ENCODE measurements at regions not wholly inside any gene's neighbourhood (a gene's known extent, or its start where the extent isn't known, plus 50 kb on each side); places are given as distances from the start of the nearest gene placed in this dataset.

DNA sequence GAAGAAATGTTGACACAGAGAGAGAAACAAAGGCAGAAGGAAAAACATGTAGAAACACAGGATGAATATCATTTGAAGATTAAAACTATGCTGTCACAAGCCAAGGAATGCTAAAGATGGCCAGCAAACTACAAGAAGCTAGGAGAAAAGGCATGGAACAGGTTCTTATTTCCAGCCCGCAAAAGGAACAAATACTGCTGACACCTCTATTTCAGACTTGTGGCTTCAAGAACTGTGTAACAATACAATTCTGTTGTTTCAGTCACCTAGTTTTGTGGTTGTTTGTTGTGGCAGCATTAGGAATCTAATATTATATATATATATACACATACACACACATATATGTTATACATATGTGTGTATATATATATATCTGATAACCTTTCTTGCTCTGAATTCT, 1543.9 kb downstream of the KCNT2 start:
- no peak overlapping the region for H3K4me3 Mint-ChIP-seq (ENCODE audit: unreplicated experiment)
- DNase-seq = no peak
- no peaks in the 10 kb centered on the region for H3K36me3 Mint-ChIP-seq (ENCODE audit: unreplicated experiment)
- no peaks in the 10 kb centered on the region for H3K4me1 Mint-ChIP-seq (ENCODE audit: low read depth, unreplicated experiment)
- H3K27me3 Mint-ChIP-seq (ENCODE audit: unreplicated experiment) = no peaks in the 10 kb centered on the region
- no peak overlapping the region for H3K27ac Mint-ChIP-seq (ENCODE audit: unreplicated experiment)
- no peaks in the 10 kb centered on the region for H3K9me3 Mint-ChIP-seq (ENCODE audit: unreplicated experiment)
- TF ChIP-seq, protein P1, sequence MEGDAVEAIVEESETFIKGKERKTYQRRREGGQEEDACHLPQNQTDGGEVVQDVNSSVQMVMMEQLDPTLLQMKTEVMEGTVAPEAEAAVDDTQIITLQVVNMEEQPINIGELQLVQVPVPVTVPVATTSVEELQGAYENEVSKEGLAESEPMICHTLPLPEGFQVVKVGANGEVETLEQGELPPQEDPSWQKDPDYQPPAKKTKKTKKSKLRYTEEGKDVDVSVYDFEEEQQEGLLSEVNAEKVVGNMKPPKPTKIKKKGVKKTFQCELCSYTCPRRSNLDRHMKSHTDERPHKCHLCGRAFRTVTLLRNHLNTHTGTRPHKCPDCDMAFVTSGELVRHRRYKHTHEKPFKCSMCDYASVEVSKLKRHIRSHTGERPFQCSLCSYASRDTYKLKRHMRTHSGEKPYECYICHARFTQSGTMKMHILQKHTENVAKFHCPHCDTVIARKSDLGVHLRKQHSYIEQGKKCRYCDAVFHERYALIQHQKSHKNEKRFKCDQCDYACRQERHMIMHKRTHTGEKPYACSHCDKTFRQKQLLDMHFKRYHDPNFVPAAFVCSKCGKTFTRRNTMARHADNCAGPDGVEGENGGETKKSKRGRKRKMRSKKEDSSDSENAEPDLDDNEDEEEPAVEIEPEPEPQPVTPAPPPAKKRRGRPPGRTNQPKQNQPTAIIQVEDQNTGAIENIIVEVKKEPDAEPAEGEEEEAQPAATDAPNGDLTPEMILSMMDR (IDR thresholded peaks at IDR 0.05; ENCODE audit: partially characterized antibody, unreplicated experiment) = no peak

DNA sequence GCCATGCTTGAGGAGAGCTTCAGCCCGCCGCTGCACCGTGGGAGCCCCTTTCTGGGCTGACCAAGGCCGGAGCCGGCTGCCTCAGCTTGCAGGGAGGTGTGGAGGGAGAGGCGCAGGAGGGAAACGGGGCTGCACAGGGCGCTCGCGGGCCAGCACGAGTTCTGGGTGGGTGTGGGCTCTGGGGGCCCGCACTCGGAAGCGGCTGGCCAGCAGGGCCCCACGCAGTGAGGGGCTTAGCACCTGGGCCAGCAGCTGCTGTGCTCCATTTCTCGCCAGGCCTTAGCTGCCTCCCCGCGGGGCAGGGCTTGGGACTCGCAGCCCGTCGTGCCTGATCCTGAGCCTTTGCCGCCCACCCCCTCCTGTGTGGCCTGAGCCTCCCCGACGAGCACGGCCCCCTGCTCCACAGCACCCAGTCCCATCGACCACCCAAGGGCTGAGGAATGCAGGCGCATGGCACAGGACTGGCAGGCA, 1554.0 kb downstream of the KCNT2 start:
- H3K4me3 Mint-ChIP-seq (ENCODE audit: unreplicated experiment) = no peak overlapping the region
- no peaks in the 10 kb centered on the region for H3K4me1 Mint-ChIP-seq (ENCODE audit: low read depth, unreplicated experiment)
- no peak overlapping the region for H3K27ac Mint-ChIP-seq (ENCODE audit: unreplicated experiment)
- no peaks in the 10 kb centered on the region for H3K36me3 Mint-ChIP-seq (ENCODE audit: unreplicated experiment)
- TF ChIP-seq, protein P1 (IDR thresholded peaks at IDR 0.05; ENCODE audit: partially characterized antibody, unreplicated experiment) = no peak
- no peak for DNase-seq
- no peaks in the 10 kb centered on the region for H3K27me3 Mint-ChIP-seq (ENCODE audit: unreplicated experiment)
- H3K9me3 Mint-ChIP-seq (ENCODE audit: unreplicated experiment) = no peaks in the 10 kb centered on the region

GRCh38 chr1:195053478-195053877, 1554.8 kb downstream of the KCNT2 start:
- no peak overlapping the region for H3K27ac Mint-ChIP-seq (ENCODE audit: unreplicated experiment)
- no peak for DNase-seq
- no peak overlapping the region for H3K4me3 Mint-ChIP-seq (ENCODE audit: unreplicated experiment)
- no peaks in the 10 kb centered on the region for H3K36me3 Mint-ChIP-seq (ENCODE audit: unreplicated experiment)
- TF ChIP-seq, protein P1 (IDR thresholded peaks at IDR 0.05; ENCODE audit: partially characterized antibody, unreplicated experiment) = no peak
- H3K9me3 Mint-ChIP-seq (ENCODE audit: unreplicated experiment) = no peaks in the 10 kb centered on the region
- H3K4me1 Mint-ChIP-seq (ENCODE audit: low read depth, unreplicated experiment) = no peaks in the 10 kb centered on the region
- no peaks in the 10 kb centered on the region for H3K27me3 Mint-ChIP-seq (ENCODE audit: unreplicated experiment)

DNA sequence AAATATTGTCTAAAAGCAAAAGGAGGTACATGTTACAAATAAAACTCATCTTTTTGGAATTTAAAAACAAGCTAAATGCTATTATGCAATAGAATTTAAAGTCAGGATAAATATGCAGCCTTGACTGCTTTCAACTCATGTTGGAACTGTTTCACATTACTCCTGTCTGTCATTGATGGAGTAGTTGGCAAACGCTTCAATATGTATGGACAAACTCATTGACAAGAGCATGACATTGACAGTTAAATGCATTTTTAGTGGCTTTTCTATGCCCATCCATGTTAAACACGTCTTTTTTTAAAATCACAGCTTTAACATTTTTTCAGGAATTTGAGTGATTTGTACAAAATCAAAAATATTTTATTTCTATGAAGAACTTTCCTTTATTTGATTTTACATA, 1560.5 kb downstream of the KCNT2 start:
- no peaks in the 10 kb centered on the region for H3K27me3 Mint-ChIP-seq (ENCODE audit: unreplicated experiment)
- no peak overlapping the region for H3K27ac Mint-ChIP-seq (ENCODE audit: unreplicated experiment)
- DNase-seq = no peak
- TF ChIP-seq, protein P1 (IDR thresholded peaks at IDR 0.05; ENCODE audit: partially characterized antibody, unreplicated experiment) = no peak
- no peak overlapping the region for H3K4me3 Mint-ChIP-seq (ENCODE audit: unreplicated experiment)
- H3K36me3 Mint-ChIP-seq (ENCODE audit: unreplicated experiment) = no peaks in the 10 kb centered on the region
- H3K4me1 Mint-ChIP-seq (ENCODE audit: low read depth, unreplicated experiment) = no peaks in the 10 kb centered on the region
- no peaks in the 10 kb centered on the region for H3K9me3 Mint-ChIP-seq (ENCODE audit: unreplicated experiment)

- H3K36me3 Mint-ChIP-seq (ENCODE audit: unreplicated experiment) = no peaks in the 10 kb centered on the region
- H3K9me3 Mint-ChIP-seq (ENCODE audit: unreplicated experiment) = no peaks in the 10 kb centered on the region
- no peak overlapping the region for H3K27ac Mint-ChIP-seq (ENCODE audit: unreplicated experiment)
- TF ChIP-seq, protein P1 (IDR thresholded peaks at IDR 0.05; ENCODE audit: partially characterized antibody, unreplicated experiment) = no peak
- no peaks in the 10 kb centered on the region for H3K27me3 Mint-ChIP-seq (ENCODE audit: unreplicated experiment)
- no peaks in the 10 kb centered on the region for H3K4me1 Mint-ChIP-seq (ENCODE audit: low read depth, unreplicated experiment)
- DNase-seq = no peak
- no peak overlapping the region for H3K4me3 Mint-ChIP-seq (ENCODE audit: unreplicated experiment)
These were observed 1563.2 kb downstream of the KCNT2 start for GRCh38 chr1:195045072-195045471.
